ENCODE measurements at regions not wholly inside any gene's neighbourhood (a gene's known extent, or its start where the extent isn't known, plus 50 kb on each side); places are given as distances from the start of the nearest gene placed in this dataset.

- no peak for DNase-seq (ENCODE audit: low read depth)
These were observed 507.6 kb downstream of the SPATA31D1 start for GRCh38 chr9:82495884-82496777.

- DNase-seq (ENCODE audit: low read depth): no peak
These were observed 510.2 kb downstream of the SPATA31D1 start for GRCh38 chr9:82498541-82499317.

GRCh38 chr9:82499337-82499736 lies 510.8 kb downstream of the SPATA31D1 start:
- DNase-seq (ENCODE audit: low read depth): no peak

- no peak for DNase-seq (ENCODE audit: low read depth)
These were observed 516.0 kb downstream of the SPATA31D1 start for GRCh38 chr9:82504620-82505019.

GRCh38 chr9:82511626-82512025 lies 523.1 kb downstream of the SPATA31D1 start:
- DNase-seq (ENCODE audit: low read depth): no peak

GRCh38 chr9:82512728-82513127 lies 524.2 kb downstream of the SPATA31D1 start:
- no peak for DNase-seq (ENCODE audit: low read depth)

GRCh38 chr9:82513242-82513751 lies 524.7 kb downstream of the SPATA31D1 start:
- no peak for DNase-seq (ENCODE audit: low read depth)

GRCh38 chr9:82513976-82514735 lies 525.6 kb downstream of the SPATA31D1 start:
- DNase-seq (ENCODE audit: low read depth): no peak

GRCh38 chr9:82518868-82519267 lies 530.3 kb downstream of the SPATA31D1 start:
- DNase-seq (ENCODE audit: low read depth): no peak

- DNase-seq (ENCODE audit: low read depth): no peak
These were observed 530.8 kb downstream of the SPATA31D1 start for GRCh38 chr9:82519332-82519731.

GRCh38 chr9:82524407-82524806 lies 535.8 kb downstream of the SPATA31D1 start:
- no peak for DNase-seq (ENCODE audit: low read depth)

GRCh38 chr9:82526577-82526976 lies 536.4 kb downstream of the RASEF start:
- DNase-seq (ENCODE audit: low read depth): no peak

- no peak for DNase-seq (ENCODE audit: low read depth)
These were observed 531.1 kb downstream of the RASEF start for GRCh38 chr9:82531795-82532194.

GRCh38 chr9:82532504-82533180 lies 530.3 kb downstream of the RASEF start:
- no peak for DNase-seq (ENCODE audit: low read depth)

GRCh38 chr9:82535432-82535998 lies 527.4 kb downstream of the RASEF start:
- no peak for DNase-seq (ENCODE audit: low read depth)

- DNase-seq (ENCODE audit: low read depth): no peak
These were observed 524.3 kb downstream of the RASEF start for GRCh38 chr9:82538634-82539033.

GRCh38 chr9:82539146-82539545 lies 523.8 kb downstream of the RASEF start:
- DNase-seq (ENCODE audit: low read depth): no peak

GRCh38 chr9:82539856-82540579 lies 522.9 kb downstream of the RASEF start:
- no peak for DNase-seq (ENCODE audit: low read depth)

- DNase-seq (ENCODE audit: low read depth): no peak
These were observed 519.2 kb downstream of the RASEF start for GRCh38 chr9:82543726-82544125.

GRCh38 chr9:82546136-82546535 lies 516.8 kb downstream of the RASEF start:
- no peak for DNase-seq (ENCODE audit: low read depth)

All from forelimb muscle (tissue), 1 donor.